Thymus (tissue), 11 donors: ENCODE measurements at regions not wholly inside any gene's neighbourhood (a gene's known extent, or its start where the extent isn't known, plus 50 kb on each side); places are given as distances from the start of the nearest gene placed in this dataset.
"Not testable (repeated sequence)": the region's sequence is repeated elsewhere in the genome, so short reads cannot be mapped to it uniquely, and the experiment has no call there.

Experiments
- DNase-seq, 9 donors: peaks; one replicate each; pipeline ENCODE4 v3.0.0-alpha.2; 2013; ENCODE audit warnings: low spot score in 9 of 9, low read depth in 6 of 9, missing footprints in 1 of 9
- H3K27ac ChIP-seq, 2 donors: one replicate each; pipeline ENCODE4 v1.5.1; 2013; ENCODE audit warnings: control low read depth in 1 of 2, low read depth in 1 of 2, low read length in 1 of 2, mild to moderate bottlenecking in 1 of 2, moderate library complexity in 1 of 2
- H3K27me3 ChIP-seq, 2 donors: one replicate each; pipeline ENCODE4 v1.5.1; 2013; ENCODE audit warnings: low read length in 1 of 2; ENCODE audit not compliant: control insufficient read depth in 2 of 2, insufficient read depth in 1 of 2
- H3K36me3 ChIP-seq, 2 donors: one replicate each; pipeline ENCODE4 v1.5.1; 2013; ENCODE audit warnings: low read length in 1 of 2, mild to moderate bottlenecking in 1 of 2, moderate library complexity in 1 of 2; ENCODE audit not compliant: control insufficient read depth in 2 of 2, insufficient read depth in 2 of 2
- H3K4me1 ChIP-seq, 2 donors: one replicate each; pipeline ENCODE4 v1.5.1; 2013; ENCODE audit warnings: low read length in 2 of 2; ENCODE audit not compliant: control insufficient read depth in 2 of 2, insufficient read depth in 2 of 2
- H3K4me3 ChIP-seq, 2 donors: one replicate each; pipeline ENCODE4 v1.5.1; 2013; ENCODE audit warnings: low read length in 2 of 2, control low read depth in 1 of 2, mild to moderate bottlenecking in 1 of 2
- H3K9me3 ChIP-seq, 2 donors: one replicate each; pipeline ENCODE4 v1.5.1; 2013; ENCODE audit warnings: low read length in 1 of 2, mild to moderate bottlenecking in 1 of 2; ENCODE audit not compliant: control insufficient read depth in 2 of 2, insufficient read depth in 1 of 2
- WGBS: extraction: QIAGEN DNeasy Blood & Tissue Kit; methylation state at CpG from one replicate; pipeline ENCODE4 v1.1.7; 2013; 5-methylcytosine and 5-hydroxymethylcytosine counted together
- donor health status: healthy.

GRCh38 chrX:68978255-68978654 is 149.4 kb downstream of the EFNB1 start:
- Histone ChIP-seq H3K4me1 (no peaks in the 10 kb centered on the region), H3K27ac (no peak overlapping the region), H3K9me3 (no peaks in the 10 kb centered on the region), H3K36me3 (no peaks in the 10 kb centered on the region), H3K27me3 (no peaks in the 10 kb centered on the region), H3K4me3 (no peak overlapping the region)
- 76% methylated on average over 7 of the region's 7 CpGs for WGBS
- DNase-seq, result no peak

DNA sequence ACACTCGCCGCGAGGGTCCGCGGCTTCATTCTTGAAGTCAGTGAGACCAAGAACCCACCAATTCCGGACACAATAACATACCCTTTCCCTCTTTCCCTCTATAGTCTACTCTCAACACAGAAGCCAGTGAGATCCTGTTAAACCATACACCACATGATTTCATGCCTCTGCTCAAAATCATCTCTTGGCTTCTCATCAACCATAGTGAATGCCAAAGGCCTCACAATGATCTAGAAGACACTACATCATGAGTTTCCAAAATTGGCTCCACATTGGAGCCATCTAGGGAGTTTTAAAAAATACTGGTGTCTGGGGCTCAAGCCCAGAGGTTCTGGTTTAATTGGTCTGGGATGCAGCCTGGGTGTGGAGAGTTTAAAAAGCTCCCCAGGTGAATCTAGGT is 124.5 kb downstream of the EFNB1 start:
- H3K4me1 ChIP-seq, result no peaks in the 10 kb centered on the region
- no peak for DNase-seq
- no peak overlapping the region for H3K4me3 ChIP-seq
- no peak overlapping the region for H3K27ac ChIP-seq
- H3K9me3 ChIP-seq, result no peaks in the 10 kb centered on the region
- no peaks in the 10 kb centered on the region for H3K27me3 ChIP-seq
- H3K36me3 ChIP-seq, result no peaks in the 10 kb centered on the region
- 91% methylated on average over 6 of the region's 6 CpGs for WGBS

- H3K27me3 ChIP-seq, H3K4me3 ChIP-seq, DNase-seq, H3K27ac ChIP-seq, H3K9me3 ChIP-seq, H3K36me3 ChIP-seq, H3K4me1 ChIP-seq: not testable (repeated sequence)
- 94% methylated on average over 32 of the region's 32 CpGs for WGBS
Measured at GRCh38 chrX:68951942-68952619, 123.3 kb downstream of the EFNB1 start.

- no peaks in the 10 kb centered on the region for H3K9me3 ChIP-seq
- whole genome bisulfite sequencing, result 52% methylated on average over 2 of the region's 2 CpGs
Measured at GRCh38 chrX:68950937-68951336, 122.1 kb downstream of the EFNB1 start.

GRCh38 chrX:68947882-68948605 is 119.2 kb downstream of the EFNB1 start:
- Histone ChIP-seq H3K4me1 (no peaks in the 10 kb centered on the region), H3K4me3 (no peak overlapping the region), H3K9me3 (no peaks in the 10 kb centered on the region), H3K27me3 (no peaks in the 10 kb centered on the region), H3K27ac (no peak overlapping the region), H3K36me3 (no peaks in the 10 kb centered on the region)
- no peak for DNase-seq
- WGBS, result 97% methylated on average over 6 of the region's 6 CpGs

More at GRCh38 chrX:68950937-68951336, 122.1 kb downstream of the EFNB1 start:
- no peak overlapping the region for H3K27ac ChIP-seq
- no peak for DNase-seq
- no peaks in the 10 kb centered on the region for H3K27me3 ChIP-seq
- no peaks in the 10 kb centered on the region for H3K4me1 ChIP-seq
- H3K36me3 ChIP-seq, result no peaks in the 10 kb centered on the region
- no peak overlapping the region for H3K4me3 ChIP-seq

- Histone ChIP-seq H3K36me3 (no peaks in the 10 kb centered on the region), H3K27ac (no peak overlapping the region), H3K27me3 (no peaks in the 10 kb centered on the region), H3K4me1 (no peaks in the 10 kb centered on the region), H3K9me3 (no peaks in the 10 kb centered on the region), H3K4me3 (no peak overlapping the region)
- no peak for DNase-seq
- WGBS, result 97% methylated on average over 10 of the region's 10 CpGs
Measured at GRCh38 chrX:68945603-68946228, 116.9 kb downstream of the EFNB1 start.

DNA sequence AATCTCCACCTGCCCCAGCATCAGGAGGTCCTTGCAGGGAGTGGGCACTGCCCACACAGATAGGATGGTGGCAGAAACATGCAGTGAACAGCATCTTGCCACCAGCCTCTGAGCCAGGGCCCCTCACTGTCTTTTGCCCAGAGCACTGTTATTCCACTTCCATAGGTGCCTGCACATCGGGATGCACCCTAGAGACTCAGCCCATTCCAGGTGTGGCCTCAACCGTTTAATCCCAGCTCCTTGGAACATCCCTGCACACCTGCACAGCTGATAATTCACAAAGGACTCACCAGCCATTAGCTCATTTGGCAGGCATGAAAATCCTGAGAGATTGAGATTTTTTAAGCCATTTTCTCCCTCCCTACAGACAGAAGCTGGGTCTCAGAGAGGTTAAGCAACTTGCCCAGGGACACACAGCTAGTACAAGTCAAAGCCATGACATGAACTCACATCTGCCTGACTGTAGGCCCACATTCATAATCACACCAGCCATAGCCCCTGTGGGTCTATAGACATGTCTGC is 116.3 kb downstream of the EFNB1 start:
- DNase-seq, result no peak
- Histone ChIP-seq H3K4me3 (no peak overlapping the region), H3K9me3 (no peaks in the 10 kb centered on the region), H3K4me1 (no peaks in the 10 kb centered on the region), H3K36me3 (no peaks in the 10 kb centered on the region), H3K27me3 (no peaks in the 10 kb centered on the region), H3K27ac (no peak overlapping the region)
- WGBS, result 88% methylated on average over 2 of the region's 2 CpGs

DNA sequence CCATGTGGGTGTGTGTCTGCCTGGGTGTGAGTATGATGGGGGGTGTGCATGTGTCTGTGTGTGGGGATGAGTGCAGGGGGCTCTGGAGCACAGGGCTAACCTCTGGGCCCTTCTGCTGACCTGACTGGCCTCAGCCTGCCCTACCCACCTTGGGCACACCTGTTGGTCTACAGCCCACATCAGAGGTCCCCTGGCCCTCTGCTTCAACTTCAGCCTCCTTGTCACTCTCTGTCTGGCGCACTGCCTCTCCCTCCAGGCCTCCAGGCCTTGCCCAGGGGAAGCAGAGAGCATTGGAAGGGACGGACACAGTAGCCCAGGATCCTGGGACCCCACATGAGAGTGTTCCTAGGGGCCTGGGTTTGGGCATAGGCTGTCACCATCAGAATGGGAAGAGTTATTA is 115.4 kb downstream of the EFNB1 start:
- Histone ChIP-seq H3K4me1 (no peaks in the 10 kb centered on the region), H3K27me3 (no peaks in the 10 kb centered on the region), H3K4me3 (no peak overlapping the region), H3K36me3 (no peaks in the 10 kb centered on the region), H3K9me3 (no peaks in the 10 kb centered on the region), H3K27ac (no peak overlapping the region)
- DNase-seq, result no peak
- WGBS, result 90% methylated on average over 2 of the region's 2 CpGs

DNA sequence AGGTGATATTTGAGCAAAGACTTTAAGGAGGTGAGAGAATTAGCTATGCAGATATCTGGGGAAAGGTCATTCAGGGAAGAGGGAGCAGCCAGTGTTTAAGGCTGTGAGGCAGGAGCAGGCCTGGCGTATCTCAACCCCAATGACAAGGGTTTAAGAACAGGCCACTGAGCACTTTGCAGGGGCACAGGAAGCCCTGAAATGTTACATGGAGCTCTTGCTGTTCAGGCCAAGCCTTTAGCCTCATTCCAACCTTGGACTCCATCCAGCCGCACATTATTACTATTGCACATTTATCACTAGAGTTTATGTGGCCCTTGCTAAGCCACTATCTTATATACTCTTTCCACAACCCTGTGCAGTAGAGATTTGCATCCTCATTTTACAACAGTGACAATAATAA is 114.0 kb downstream of the EFNB1 start:
- Histone ChIP-seq H3K4me1 (no peaks in the 10 kb centered on the region), H3K27ac (no peak overlapping the region), H3K36me3 (no peaks in the 10 kb centered on the region), H3K27me3 (no peaks in the 10 kb centered on the region), H3K4me3 (no peak overlapping the region), H3K9me3 (no peaks in the 10 kb centered on the region)
- no peak for DNase-seq
- 100% methylated on average over 2 of the region's 2 CpGs for WGBS
